ENCODE measurements at regions not wholly inside any gene's neighbourhood (a gene's known extent, or its start where the extent isn't known, plus 50 kb on each side); places are given as distances from the start of the nearest gene placed in this dataset.

DNA sequence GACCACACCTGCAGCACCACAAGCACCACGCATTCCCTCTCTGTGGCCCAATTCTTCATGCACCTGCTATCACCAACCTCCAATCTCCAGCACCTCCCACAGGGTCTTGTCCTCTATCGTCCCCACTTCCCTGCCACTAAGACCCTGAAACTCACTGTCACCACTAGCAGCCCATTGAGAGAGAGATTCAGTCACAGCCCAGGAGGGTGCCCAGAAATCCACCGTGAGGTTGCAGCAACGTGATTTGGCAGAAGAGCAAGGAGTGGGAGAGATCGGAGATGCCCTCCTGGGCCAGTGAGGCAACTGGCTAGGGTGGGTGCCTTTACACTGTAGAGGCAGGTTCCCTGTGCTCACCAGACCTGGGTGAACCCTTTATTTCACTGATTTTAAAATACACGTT is 90.1 kb downstream of the ANKRD60 start:
- no peak for DNase-seq

DNA sequence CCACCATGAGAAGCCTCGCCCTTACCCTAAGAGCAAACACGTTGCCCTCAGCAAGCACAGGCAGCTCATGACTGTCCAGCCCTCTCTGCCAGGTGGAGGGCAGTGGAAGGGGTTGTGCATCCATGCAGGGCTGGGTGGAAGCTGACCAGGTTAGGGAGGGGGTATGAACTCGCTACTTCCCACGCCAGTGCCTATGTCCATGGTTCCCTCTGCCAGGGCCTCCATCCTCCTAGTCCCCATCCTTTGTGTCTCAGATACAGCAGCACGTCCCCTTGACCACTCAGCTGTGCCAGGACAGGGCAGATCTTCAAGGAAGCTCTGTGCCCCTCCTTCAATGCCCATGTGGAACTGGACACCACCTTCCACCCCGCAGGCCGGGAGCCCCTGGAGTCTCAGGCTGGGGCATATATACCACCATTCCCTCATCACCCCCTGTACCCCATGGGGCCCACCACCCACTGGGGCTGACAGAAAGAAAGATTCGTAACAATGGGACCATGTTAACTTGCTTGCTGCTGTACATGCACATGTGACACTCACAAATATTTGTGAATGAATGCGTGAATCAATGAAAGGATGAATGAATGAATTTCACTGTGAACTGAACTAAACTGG is 90.7 kb downstream of the ANKRD60 start:
- no peak for DNase-seq

DNA sequence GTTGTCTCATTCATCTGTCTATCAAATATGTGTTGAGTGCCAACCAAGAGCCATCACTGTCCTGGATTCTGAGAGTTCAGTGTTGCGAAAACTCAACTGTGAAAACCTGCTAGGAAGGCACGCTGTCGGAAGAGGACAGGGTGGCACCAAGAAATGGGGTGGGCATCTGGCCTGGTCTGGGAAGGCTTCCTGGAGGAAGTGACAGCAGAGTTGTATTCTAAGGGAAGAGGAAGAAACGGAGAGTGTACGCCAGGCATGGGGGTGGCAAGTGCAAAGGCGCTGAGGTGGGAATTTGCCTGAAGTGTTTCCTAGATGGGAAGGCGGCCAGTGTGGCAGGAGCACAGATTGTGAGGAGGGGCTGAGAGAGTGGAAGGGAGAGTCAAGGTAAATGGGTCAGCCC is 91.2 kb downstream of the ANKRD60 start:
- no peak for DNase-seq

DNA sequence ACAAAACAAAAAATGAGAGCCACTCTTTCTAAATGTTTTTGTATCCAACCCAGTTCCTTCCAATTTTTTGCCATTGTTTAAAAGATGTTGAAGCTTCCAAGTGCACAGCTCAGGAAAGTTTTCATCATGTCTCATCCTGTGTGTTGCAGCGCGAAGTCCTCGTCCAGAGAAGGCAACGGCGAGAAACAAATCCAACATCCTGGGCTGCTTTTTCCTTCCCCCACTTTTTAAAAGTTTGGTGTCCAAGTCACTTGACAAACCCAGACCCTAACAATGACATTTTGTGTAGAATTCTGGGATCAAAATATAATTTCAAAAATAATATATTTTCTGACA is 92.3 kb downstream of the ANKRD60 start:
- no peak for DNase-seq

DNA sequence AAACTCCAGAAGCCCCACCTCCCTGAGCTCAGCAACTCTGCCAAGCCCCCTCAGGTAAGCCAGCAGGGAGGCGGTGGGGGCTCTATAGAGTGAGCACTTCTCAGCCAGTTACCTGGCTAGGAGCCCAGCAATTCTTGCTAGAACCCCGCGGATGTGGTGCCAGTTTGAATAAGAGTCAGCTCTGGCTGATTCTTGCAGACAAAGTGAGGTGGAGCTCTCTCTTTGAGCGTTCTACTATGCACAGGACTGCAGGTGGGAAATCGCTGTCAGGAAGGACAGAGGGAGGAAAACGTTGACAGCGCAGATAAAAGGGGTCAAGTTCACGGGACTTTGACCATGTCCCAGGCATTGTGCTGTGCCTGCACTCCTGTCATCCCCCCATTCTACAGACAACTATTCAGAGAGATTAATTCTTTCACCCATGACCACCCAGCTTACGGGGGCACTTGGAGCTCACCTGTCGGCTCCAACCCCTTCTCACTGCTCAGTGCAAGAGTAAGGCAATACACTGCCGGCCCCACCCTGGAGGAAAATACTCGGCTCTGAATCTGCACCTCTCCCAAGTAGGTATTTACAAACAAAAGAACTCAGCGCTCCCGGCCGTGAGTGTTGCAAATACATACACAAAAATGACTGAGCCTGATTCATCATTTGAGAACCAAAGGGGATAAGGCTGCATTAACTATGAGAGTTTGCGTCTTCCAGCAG is 92.9 kb downstream of the ANKRD60 start:
- DNase-seq: no peak

DNA sequence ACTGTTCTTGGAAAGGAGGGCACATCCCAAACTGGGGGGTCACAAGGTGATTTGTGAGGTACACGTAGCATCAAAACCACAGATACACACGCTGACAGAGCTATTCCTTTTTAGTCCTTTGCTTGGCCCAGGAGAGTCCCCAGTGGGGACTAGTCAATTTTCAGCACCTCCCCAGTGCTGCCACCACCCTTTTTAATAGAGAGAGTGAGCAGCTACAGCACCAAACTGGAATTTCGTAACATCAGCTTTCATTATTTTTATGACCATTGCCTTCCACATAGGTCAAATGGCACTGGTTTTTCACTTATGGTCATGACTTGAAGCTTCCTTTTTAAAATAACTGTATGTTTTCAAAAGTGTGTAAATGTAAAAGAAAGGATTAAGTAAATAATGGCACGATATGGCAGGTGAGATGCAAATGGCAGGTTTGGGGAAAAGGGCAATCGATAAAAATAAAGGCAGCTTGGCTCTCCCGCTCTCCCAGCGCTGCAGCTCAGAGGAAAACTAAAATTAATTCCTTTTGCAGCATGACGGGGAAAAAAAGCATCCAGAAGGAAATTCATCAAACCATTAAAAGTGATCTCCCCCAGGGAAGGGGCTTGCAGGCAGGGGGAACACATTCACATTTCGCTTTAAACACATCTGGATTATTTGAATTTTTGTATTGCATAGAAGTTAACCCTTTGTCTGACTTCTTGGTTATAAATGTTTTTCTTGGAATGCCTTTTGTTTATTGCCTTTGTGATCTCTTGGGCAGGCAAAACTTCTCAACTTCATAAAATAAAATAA is 95.2 kb downstream of the ANKRD60 start:
- no peak for DNase-seq

DNA sequence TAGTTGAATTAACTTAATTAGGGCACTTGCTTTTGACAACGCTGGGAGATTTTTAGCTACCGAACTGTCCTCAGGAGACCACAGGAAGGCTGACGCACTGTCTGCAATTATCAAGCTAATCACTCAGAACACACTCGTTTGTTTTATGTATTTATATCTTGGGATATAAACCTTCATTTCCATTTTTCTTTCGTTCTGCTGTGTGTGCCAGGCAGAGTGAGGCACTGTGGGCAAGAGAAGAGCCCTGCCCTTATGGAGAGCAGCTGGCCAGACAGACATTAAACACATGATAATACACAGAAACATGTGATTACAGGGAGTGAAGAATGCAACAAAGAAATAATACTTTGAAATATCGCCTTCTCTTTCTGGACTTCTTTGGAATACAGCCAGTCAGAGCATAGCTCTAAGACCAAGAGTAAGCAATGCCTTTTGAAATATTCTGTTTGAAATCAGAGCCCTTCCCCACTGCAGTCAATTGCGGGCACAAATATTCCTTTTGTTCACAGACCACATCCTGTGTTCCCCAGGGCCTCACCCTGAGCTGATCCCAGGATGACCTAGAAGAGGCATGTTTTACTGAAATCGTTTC is 96.8 kb downstream of the ANKRD60 start:
- no peak for DNase-seq

DNA sequence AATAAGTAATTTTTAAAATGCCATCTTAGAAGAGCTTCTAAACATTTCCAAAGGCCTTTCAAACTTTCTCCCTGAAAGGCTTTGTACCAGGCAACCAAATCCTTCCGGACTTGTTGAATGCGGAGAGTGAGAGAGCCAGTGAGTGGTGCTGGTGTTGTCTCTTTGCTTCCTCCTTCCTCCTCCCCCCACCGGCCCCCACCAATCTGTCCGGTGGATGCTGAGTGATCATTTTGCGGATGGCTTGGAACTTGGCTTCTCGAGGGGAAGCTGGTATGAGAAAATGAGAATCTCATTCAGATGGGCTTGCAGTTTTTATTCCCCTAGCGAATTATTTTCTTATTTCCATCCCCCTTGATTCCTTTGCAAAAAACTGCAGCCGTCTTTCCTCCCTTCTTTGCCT is 97.3 kb downstream of the ANKRD60 start:
- DNase-seq: no peak

DNA sequence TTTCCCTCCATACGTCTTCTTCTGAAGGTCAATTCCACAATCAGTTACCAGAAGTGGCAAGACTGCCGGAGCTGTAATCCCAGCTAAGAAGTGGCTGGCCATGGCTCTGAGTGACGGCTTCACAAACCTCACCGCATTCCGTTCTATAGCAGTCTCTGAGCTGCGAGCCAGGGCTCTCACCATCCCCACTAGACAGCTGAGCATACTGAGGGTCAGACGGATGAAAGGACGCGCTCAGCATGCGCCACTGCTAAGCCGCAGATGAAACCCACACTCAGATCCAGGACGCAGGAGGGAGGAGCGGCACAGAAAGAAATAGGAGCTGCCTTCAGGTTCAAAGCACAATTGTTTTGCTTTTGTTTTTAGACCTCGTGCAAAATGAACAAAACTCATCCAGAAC is 97.9 kb downstream of the ANKRD60 start:
- no peak for DNase-seq

DNA sequence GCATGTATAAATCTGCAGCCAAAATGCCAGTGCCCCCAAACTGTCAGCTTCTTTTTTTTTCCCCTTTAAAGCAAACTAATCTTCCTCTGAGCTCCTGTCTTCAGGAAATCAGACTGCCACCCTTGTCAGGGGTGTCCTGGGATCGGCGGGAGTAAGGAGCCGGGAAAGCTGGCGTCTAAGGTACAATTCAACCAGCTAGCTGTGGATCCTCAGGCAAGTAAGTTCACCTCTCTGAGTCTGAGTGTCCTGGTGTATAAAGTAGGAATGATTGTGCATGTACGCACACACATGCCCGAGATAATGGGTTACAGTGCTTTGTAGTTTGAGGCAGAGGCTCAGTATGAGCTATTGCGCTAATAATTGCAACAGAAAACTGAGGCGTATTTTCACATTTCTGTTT is 98.3 kb downstream of the ANKRD60 start:
- DNase-seq: no peak

DNA sequence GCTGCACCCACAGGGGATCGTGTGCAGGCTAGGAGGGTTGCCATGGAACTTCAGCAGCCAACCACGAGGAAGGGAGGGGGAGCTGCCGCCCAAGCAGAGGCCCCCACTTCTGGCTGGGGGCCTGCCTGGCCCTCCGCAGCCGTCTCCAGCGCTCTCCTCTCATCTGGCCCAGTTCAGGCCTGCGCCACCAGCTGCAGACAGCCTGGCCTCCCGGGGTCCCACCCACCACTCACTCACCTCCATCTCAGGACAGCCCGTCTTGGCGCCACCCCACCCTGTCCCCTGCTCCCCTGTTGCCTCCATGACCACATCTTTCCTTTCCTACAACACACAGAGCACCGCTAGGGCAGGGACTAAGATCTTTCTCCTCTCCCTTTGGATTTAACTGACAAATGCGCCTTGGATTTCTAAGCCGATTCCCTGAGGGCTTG is 98.7 kb downstream of the ANKRD60 start:
- no peak for DNase-seq

DNA sequence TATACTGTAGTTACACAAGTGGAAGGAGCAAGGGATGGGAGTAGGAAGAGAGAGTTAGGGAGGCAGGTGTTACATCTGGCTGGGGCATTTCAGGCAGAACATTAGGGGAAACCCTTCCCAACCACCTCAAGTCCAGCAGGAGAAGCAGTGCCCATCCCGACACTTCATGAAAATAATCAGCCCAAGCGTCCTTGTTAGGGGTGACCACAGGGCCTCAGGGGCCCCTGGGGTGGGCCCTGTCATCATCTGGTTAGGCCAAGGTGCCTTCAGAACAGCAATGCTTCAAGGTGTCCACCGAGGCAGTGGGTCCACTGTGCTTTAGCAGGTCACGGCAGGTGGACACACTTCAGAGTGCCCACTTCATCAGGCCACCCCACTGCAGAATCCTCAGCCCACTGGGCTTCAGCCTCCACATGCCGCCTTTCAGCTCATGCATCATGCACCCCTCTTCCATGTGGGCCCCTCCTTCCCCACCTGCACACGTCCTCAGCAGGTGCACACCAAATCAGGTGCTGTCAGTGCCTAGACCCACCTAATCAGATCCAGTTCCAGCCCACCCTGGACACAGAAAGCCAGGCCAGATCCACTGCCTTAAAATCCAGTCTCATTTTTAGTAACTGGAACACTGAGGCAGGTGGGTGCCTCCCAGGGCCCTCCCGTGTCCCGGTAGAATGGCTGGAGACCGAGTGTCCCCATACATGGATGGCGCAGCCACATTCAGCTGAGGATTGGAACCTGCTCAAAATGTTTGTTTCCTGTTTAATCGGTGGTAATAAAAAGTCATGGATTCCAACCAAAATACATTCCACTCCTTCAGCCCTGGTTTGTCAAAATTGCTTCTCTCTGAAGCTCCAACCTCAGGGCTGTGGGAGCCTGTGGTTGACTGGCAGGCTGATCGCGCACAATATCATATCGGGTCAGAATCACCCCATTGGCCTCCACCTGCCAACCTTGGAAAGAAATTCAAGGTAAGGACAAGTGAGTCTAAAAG is 99.5 kb downstream of the ANKRD60 start:
- no peak for DNase-seq

DNA sequence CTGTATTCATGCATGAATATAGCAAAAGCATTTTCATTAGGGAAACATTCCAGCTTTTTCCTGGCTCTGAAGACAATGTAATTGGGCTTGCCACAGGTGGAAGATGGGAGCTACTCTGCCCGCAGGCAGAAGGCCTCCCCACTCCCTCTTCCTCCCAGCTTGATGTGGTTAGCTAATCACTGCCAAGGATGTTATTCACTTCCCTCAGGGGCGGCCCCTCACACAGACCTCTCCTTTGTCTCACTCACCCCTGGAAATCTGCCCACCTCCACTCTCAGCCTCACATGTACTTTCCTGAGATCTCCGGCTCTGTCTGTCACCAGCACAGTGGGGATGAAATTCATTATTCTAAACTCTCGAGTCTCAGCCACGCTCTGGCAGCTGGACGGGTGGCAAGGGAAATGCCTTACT is 100.7 kb downstream of the ANKRD60 start:
- no peak for DNase-seq

DNA sequence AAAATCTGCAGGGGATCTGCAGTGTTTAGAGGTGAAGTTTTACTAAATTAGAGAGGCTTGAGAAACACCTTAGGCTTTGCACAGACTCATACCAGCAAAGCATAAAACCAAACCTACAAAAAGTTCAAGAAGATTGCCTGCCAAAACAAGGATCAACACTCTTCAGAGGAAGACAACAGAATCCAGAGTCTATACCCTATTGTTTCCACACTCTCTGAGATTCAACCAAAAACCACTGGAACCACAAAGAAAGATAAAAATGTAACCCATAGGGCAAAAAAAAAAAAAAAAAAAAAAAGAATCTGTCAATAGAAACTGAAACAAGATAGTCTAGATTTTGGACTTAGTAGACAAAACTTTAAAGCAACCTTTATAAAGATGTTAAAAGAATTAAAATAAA is 102.7 kb downstream of the ANKRD60 start:
- DNase-seq: no peak

DNA sequence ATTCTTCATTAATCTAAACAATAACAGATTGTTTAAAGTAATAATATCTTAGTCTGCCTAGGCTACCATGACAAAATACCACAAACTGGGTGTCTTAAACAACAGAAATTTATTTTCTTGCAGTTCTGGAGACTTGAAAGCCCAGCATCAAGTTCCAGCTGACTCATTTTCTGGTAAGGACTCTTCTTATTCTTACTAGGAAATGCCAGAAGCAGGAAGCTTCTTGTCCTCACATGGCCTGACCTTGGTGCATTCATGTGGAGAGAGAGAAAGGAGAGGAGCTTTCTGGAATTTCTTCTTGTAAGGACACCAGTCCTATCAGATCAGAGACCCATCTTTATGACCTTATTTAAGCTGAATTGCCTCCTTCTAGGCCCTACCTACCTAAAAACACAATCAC is 110.5 kb downstream of the ANKRD60 start:
- DNase-seq: no peak

DNA sequence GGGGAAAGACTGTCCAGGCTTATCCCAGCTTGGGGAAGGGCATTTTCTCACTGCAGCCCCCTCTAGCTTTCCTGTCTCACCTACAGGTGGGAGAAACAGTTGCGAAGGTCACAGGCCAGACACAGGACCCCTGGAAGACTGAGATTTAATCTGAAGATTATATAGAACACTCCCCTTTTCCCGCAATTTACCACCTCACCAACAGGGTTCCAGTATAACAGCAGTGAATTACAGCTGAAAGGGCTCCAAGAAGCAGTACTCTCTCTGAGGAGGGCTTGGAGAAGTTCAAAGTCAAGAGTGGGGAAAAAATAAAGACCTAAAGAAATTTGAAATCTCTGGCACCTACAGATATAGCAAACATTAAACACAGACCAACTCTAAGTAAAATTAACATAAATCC is 111.9 kb downstream of the ANKRD60 start:
- no peak for DNase-seq

DNA sequence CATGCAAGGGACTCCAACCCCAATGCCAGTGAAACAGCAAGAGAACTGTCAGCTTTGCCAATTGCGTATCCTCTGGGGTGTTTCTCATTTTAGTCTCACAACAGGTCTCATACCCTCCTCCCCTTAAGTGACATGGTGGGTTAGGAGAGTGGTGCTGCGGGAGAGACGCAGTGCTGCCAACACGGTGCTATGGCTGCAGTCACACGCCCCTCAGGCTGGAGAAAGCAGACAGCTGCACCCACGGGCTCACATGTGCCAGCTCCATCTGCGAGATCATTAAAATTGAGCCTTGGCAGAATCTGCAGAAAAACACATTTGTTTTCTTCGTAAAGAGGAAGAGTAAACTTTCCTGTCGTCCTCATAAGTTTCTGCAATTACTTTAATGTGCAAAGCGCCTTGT is 114.7 kb downstream of the ANKRD60 start:
- no peak for DNase-seq

DNA sequence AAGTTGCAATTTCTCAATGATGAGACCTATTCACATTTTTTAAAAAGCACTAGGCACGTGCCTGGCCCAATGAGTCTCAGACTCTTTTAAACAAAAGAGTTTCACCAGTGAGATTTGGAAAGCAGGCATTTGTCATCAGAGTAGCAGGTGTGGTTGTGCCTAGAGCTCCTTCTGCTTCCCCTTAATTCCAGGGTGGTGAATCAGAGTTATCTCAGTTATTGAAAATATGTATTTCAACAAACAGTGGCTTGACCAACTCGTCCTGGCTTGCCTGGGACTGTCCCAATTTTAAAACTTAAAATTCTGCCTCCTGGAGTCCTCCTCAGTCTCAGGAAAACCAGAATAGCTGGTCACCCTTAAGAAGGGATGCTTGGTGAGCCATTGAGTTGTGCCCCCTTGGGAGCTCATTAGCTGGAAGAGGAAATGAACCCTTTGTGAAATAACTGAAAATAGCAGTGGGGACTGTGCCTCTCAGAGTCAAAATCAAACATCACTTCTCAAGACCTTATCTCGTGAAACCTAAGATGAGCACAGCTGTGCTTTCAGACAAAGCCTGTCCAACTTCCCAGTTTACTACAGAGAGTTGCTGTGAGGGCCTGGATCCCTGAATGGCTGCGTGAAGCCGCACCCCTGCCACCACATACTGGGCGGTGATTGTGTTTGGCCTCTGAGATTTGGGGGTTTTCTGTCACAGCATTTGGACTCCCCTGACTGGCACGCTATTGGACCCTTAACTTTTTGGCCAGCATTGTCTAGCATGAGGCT is 116.3 kb downstream of the ANKRD60 start:
- DNase-seq: no peak

DNA sequence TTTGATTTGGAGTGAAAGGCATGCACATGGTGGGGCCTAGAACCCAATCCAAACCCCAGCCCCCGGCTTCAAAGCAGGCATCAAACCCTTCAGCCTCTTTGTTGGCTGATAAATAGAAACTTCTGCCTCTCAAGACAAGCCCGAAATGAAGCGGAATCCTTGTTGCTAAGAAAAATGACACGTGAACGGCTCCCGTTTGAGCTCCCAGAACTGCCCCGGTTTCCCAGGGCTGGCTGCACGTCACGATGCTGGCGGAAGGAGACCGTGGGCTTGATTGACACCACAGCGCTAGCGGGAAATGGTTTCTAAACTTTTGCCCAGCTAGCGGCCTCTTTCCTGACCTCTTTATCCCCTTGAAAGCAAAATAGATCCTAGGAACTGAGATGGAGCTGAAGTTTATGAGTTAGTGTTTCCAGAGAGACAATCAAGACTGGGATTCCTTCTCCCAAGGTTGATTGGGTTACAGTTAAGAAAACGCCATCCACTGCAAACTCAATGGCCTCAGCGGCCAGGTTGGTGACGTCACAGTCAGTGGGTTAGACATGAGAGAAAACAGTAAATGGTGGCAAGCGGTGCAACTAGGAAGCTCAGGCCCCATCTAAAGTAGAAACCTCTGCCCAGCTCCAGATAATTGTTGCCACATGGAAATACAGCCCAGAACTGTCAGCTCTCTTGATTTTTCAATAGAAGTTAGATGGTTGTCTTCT is 117.0 kb downstream of the ANKRD60 start:
- no peak for DNase-seq

DNA sequence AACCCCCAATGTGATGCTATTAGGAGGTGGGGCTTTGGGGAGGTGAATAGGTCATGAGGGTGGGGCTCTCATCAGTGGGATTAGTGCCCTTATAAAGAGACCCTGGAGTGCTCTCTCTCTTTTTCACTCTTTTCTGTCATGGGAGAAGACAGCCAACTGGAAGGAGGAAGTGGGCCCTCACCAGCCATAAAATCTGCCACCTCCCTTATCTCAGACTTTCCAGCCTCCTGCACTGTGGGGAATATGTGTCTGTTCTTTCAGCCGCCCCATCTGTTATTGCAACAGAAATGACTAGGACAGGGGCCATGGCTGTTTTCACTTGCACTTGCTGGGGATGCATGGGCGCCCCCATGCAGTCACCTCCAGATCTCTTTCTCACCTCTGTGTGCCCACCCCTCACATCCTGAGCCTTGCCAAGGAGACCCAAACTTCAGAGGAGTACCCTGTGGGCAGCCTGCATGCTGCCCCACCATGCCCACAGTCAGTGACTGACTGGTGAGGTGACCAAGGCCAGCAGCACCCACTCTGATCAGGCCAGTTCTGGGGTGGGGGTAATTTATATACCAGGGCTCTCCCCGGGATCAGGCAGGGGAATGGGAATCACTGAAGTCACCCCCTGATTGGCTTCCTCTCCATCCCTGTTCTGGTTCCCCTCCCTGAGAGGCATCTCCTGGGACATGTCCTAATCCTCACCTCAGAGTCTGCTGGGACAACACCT is 118.4 kb downstream of the ANKRD60 start:
- DNase-seq: no peak

Data from activated CD4-positive, CD25-positive, alpha-beta regulatory T cell treated with anti-CD3 and anti-CD28 coated beads, Interleukin-2, amount 50 U/mL, for 72 hours (primary cell).